ENCODE measurements at regions not wholly inside any gene's neighbourhood (a gene's known extent, or its start where the extent isn't known, plus 50 kb on each side); places are given as distances from the start of the nearest gene placed in this dataset.
"Not testable (repeated sequence)": the region's sequence is repeated elsewhere in the genome, so short reads cannot be mapped to it uniquely, and the experiment has no call there.

DNA sequence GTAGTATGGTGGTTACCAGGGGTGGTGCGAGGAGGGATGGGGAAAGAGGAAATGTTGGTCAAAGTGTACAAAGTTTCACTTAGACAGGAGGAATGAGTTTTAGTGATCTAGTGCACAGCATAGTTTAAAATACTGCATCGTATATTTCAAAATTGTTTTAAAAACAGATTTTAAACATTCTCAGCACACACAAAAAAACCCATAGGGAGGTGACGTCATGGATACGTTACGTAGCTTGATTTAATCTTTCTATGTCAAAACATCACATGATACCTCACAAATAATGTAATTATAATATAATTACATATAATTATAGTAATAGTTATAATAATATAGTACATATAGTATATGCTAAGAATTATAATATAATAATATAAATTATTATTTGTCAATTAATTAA, 614.2 kb downstream of the TMEM114 start:
- DNase-seq (ENCODE audit: low read depth in 2 of 2) = no peak

GRCh38 chr16:7967996-7968509, 622.3 kb downstream of the TMEM114 start:
- DNase-seq (ENCODE audit: low read depth in 2 of 2) = no peak

GRCh38 chr16:7964744-7965143, 625.6 kb downstream of the TMEM114 start:
- DNase-seq (ENCODE audit: low read depth in 2 of 2) = no peak

- DNase-seq (ENCODE audit: low read depth in 2 of 2) = no peak
Measured at GRCh38 chr16:7964167-7964566, 626.1 kb downstream of the TMEM114 start.

DNA sequence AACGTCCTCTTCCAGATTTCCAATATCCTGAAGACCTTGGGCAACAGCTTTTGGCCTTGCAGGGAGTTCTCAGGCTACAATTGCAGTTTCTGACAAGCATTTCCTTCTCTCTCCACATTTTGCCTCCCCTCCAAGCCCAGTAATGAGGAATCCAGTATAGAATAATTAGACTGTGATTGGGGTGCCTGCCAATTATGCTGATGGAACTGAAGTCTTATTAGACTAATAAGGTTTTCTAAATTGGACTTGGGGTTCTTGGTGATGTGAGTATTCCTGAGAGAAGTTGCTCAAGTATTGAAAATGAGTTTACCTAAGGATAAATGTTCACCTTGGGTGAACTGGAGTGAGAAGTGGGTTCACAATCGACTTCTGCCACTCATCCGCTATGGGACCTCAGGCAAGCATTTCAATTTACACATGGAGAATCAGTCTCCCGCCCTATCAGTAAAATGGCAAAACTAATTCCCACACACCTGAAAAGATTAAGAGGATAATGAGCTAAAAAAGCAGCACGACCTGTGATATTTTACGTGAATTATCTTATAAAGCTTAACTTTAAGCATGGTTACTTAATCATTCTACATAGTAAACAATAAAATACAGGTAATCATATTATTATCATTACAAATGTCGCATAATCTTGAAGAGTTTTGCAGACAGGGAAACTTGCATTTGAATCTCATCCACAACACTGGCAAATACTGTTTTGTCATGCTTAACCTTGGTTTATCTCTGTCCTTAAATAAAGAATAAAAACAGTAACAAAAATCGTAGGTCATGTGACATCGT, 628.0 kb downstream of the TMEM114 start:
- DNase-seq (ENCODE audit: low read depth in 2 of 2) = no peak

DNA sequence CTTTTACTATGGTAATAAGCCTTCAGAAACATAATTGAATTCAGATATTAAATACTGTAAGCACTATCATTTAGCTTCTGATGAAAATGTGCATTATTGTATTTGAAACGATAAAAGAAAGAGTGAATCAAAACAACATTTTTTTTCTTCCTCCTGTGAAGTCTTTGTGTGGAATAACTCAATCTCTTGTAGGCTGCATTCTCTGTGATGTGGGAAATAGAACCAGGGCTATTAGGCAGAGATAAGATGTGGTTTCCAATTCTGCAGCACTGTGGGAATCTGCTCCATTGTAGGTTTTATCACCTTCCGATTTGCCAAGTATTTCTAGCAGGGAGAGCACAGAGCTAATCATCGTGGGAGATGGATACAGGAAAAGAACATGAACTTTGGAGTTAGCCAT, 624.5 kb downstream of the RBFOX1 start:
- DNase-seq (ENCODE audit: low read depth in 2 of 2) = no peak

- no peak for DNase-seq (ENCODE audit: low read depth in 2 of 2)
Measured at GRCh38 chr16:7953360-7953759, 620.7 kb downstream of the RBFOX1 start.

DNA sequence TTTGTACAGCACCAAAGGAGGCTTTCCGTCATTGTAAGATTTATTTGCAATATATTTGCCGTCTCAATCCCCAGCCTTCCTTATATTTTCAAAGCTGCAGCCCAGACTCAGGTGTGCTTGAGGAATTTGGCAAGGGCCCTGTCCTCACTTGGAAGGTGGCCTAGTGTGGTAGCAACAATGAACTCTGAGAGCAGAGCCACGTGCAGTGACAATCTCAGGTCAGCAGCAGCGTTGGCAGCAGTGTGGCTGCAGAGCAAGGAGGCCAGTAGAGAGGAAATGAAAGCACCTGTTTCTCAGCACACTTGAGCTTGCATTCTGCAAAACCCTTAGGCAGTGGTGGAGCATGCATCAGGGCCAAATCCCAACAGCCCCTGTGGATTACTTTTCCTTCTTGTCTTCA, 613.5 kb downstream of the RBFOX1 start:
- no peak for DNase-seq (ENCODE audit: low read depth in 2 of 2)

- DNase-seq (ENCODE audit: low read depth in 2 of 2) = no peak
Measured at GRCh38 chr16:7938175-7938574, 605.5 kb downstream of the RBFOX1 start.

DNA sequence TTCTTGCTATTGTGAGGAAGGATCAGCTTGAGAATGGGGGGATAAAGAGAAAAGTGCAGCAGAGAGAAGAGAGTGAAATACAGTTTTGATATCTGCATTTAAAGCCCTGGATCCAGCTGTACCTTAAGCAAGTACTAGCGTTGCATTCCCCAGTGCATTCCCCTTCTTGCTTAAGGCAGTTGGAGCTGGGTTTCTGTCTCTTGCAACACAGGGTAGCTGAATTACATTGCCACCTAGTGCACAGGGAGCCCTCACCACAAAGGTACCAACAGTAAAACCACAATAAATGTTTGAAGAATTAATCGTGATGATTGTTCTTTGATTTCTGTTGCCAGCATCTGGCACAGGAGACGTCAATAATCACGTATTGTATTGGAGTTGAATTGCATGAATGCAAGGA, 588.7 kb downstream of the RBFOX1 start:
- DNase-seq (ENCODE audit: low read depth in 2 of 2) = no peak

DNA sequence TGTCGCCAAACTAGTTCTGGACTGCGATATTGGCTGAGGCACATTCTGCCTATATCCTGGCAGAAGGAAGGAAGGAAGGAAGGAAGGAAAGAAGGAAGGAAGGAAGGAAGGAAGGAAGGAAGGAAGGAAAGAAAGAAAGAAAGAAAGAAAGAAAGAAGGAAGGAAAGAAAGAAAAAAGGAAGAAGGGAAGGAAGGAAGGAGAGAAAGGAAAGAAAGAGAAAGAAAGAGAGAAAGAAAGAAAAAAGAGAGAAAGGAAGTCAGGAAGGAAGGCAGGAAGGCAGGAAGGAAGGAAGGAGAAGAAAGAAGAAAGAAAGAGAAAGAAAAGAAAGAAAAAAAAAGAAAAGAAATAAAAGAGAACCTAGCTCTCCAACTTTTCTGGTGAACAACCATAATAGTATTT, 587.1 kb downstream of the RBFOX1 start:
- DNase-seq (ENCODE audit: low read depth in 2 of 2) = no peak

- DNase-seq (ENCODE audit: low read depth in 2 of 2) = no peak
Measured at GRCh38 chr16:7914748-7915147, 582.1 kb downstream of the RBFOX1 start.

DNA sequence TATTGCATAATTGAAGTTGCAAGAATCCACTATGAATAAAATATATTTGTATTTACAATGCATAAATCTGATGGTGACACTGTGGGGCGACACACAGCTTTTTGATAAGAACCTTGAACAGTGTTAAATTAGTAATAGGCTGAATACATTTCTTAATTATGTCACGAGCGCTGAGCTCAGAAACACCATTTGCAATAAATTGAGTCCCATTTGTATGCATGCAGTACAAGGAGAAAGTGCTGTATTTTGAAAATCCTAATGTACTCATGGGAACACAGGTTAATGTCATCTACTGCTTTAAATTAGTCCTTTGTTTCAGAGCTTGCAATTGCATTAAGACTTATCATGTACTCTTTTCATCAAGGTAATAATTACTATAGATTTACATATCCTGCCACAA, 579.5 kb downstream of the RBFOX1 start:
- no peak for DNase-seq (ENCODE audit: low read depth in 2 of 2)

DNA sequence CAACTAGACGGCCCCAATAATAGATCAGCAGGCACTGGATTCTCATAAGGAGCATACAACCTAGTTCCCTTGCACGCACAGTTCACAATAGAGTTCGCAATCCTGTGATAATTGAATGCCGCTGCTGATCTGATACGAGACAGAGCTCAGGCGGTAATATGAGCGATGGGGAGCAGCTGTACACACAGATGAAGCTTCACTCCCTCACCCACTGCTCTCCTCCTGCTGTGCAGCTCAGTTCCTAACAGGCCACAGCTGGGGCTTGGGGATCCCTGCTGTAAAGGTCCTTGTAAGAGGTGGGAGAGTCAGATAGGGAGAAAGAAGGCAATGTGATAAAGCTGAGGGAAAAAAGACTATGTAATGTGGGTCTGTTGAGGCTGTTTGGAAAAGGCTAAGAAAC, 577.5 kb downstream of the RBFOX1 start:
- DNase-seq (ENCODE audit: low read depth in 2 of 2) = no peak

GRCh38 chr16:7888411-7888810, 555.8 kb downstream of the RBFOX1 start:
- DNase-seq (ENCODE audit: low read depth in 2 of 2) = no peak

DNA sequence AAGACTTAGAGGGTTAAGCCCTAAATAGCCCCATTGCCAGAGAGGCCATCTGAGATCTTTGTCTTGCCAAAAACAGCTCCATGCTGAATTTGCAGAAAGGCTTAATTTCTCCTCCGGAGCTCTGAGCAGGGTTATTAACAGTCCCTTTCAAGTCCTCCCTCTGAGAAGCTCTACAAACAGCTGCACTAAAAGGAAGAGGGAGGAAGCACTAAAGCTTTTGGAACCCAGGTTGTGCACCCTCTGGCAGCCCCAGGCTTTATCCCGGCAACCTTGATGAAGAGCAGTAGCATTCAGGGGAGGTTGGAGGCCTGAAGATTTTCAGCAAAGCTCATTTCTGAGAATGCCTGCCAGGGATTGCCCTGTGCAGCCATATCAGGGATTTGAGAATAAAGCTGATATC, 554.7 kb downstream of the RBFOX1 start:
- DNase-seq (ENCODE audit: low read depth in 2 of 2) = no peak

GRCh38 chr16:7871979-7872378, 539.3 kb downstream of the RBFOX1 start:
- no peak for DNase-seq (ENCODE audit: low read depth in 2 of 2)

DNA sequence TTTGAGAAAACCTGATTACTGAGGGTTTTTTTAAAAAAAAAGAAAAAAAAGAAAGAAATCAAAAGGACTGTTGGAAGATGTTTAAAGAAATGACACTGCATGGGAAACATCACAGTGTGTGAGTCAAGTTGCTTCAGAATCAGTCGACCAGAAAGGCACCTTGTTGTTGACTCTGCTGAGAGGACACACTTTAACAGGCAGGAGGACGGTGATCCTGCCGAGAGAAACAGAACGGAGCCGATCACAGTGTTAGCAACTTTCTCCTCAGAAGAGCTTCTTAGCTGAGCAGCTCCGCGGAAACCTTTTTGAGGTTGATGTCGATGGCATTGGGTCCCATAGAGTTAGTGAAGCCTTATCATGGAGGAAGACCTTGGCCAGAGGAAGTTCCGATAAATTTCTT, 538.7 kb downstream of the RBFOX1 start:
- no peak for DNase-seq (ENCODE audit: low read depth in 2 of 2)

- no peak for DNase-seq (ENCODE audit: low read depth in 2 of 2)
Measured at GRCh38 chr16:7867831-7868230, 535.2 kb downstream of the RBFOX1 start.

- no peak for DNase-seq (ENCODE audit: low read depth in 2 of 2)
Measured at GRCh38 chr16:7866144-7866543, 533.5 kb downstream of the RBFOX1 start.

DNA sequence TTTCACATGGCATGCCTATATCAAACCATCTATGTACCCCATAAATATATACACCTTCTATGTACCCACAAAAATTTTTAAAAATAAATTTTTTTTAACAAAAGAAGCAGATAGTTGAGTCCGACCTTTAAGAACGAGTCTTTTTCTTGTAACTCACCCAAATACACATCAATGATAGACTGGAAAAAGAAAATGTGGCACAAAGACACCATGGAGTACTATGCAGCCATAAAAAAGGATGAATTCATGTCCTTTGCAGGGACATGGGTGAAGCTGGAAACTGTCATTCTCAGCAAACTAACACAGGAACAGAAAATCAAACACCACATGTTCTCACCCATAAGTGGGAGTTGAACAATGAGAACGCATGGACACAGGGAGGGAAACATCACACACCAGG, 532.7 kb downstream of the RBFOX1 start:
- DNase-seq (ENCODE audit: low read depth in 2 of 2) = not testable (repeated sequence)

GRCh38 chr16:7861891-7862582, 529.4 kb downstream of the RBFOX1 start:
- DNase-seq (ENCODE audit: low read depth in 2 of 2) = no peak

DNA sequence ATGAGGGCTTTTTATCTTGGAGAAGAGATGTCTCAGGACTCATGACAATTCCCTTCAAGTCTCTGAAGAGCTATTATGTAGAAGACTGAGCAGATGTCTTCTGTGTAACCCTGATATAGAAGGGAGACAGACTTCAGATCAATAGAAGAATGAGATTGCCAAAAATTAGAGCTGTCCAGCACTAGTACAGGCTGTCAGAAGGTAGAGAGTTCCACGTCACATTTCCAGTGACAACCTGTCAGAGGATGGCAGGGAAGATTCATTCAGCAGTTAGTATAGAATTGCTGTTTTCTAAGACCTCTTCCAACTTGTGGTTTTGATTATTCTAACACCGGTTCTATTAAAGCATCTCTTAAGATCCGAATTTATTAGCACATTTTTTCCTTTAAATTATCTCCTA, 520.6 kb downstream of the RBFOX1 start:
- DNase-seq (ENCODE audit: low read depth in 2 of 2) = no peak

All from lung microvascular endothelial cell (primary cell).